ENCODE measurements at regions not wholly inside any gene's neighbourhood (a gene's known extent, or its start where the extent isn't known, plus 50 kb on each side); places are given as distances from the start of the nearest gene placed in this dataset.

- TF ChIP-seq SP4 (IDR thresholded peaks at IDR 0.05; ENCODE audit: low read length) (no peak), POU5F1 (IDR thresholded peaks at IDR 0.05; ENCODE audit: low read depth, low read length) (no peak), RXRA (IDR thresholded peaks at IDR 0.05; ENCODE audit: insufficient read depth, low read depth, low read length) (no peak), YY1 (IDR thresholded peaks at IDR 0.05; ENCODE audit: low read depth, low read length) (no peak)
Observed at GRCh38 chr10:33067481-33067880, 109.5 kb upstream of the ITGB1 start (continued).

Data from H1 (cell line).